GM12878 (cell line): ENCODE measurements at regions not wholly inside any gene's neighbourhood (a gene's known extent, or its start where the extent isn't known, plus 50 kb on each side); places are given as distances from the start of the nearest gene placed in this dataset.

ENCODE experiments used
- ATF7 ChIP-seq: fragments of 450-650 bp; IDR thresholded peaks from 2 replicates; pipeline ENCODE4 v1.6.1; 2016; ENCODE audit warnings: low read depth, mild to moderate bottlenecking
- NFYA ChIP-seq: IDR thresholded peaks from 2 replicates; pipeline ENCODE4 v1.6.1; 2011; ENCODE audit warnings: low read depth, mild to moderate bottlenecking, low read length, improper control_type of control experiment, borderline replicate concordance
- NR2C2 ChIP-seq: IDR thresholded peaks from 2 replicates; pipeline ENCODE4 v1.6.1; 2011; ENCODE audit warnings: borderline replicate concordance, low read depth; ENCODE audit not compliant: control insufficient read depth, insufficient read length
- POLR2A ChIP-seq: IDR thresholded peaks from 2 replicates; pipeline ENCODE4 v1.6.1; 2011; ENCODE audit warnings: low read depth, mild to moderate bottlenecking, low read length
- POLR2AphosphoS5 ChIP-seq: IDR thresholded peaks from 2 replicates; pipeline ENCODE4 v1.6.1; 2011; ENCODE audit warnings: mild to moderate bottlenecking, low read length, inconsistent platforms
- TF ChIP-seq, protein P1 (sequence below), 3 experiments: IDR thresholded peaks in 2 of 3; conservative IDR thresholded peaks in 1 of 3; 2 replicates each; pipeline ENCODE4 v1.5.1; 2011; ENCODE audit warnings: low read depth in 3 of 3, low read length in 3 of 3, mild to moderate bottlenecking in 3 of 3, control low read depth in 2 of 3, moderate library complexity in 2 of 3, inconsistent platforms in 1 of 3, mixed read lengths in 1 of 3; ENCODE audit not compliant: control insufficient read depth in 2 of 3, insufficient read depth in 1 of 3; ENCODE audit errors: extremely low read depth in 1 of 3
- TF ChIP-seq, protein P2 (sequence below): fragments of 450-650 bp; IDR thresholded peaks from 2 replicates; pipeline ENCODE4 v1.6.1; 2017; ENCODE audit warnings: mild to moderate bottlenecking
- TF ChIP-seq, protein P3 (sequence below): IDR thresholded peaks from 2 replicates; pipeline ENCODE4 v1.6.1; 2012; ENCODE audit warnings: mild to moderate bottlenecking, low read depth, low read length

DNA sequence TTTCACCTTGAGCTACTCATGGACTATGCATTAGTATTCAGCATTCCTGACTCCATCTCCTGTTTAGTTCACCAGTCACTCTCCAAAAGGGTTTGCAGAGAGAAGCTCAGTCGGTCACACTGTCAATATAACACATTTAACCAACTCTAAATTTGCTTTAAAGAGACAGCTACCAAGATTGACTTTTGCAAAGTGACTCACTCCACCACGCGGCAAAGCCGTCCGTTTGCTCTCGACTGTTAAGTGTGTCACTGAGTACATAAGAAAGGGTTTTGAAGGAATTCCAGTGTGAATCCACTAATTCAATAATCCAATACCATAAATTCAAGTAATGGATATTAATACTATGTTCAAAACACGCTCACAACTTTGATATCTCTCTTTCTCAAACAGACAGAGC is 1006.7 kb upstream of the NR2F2 start:
- TF ChIP-seq NFYA = no peak
- TF ChIP-seq, protein P1, sequence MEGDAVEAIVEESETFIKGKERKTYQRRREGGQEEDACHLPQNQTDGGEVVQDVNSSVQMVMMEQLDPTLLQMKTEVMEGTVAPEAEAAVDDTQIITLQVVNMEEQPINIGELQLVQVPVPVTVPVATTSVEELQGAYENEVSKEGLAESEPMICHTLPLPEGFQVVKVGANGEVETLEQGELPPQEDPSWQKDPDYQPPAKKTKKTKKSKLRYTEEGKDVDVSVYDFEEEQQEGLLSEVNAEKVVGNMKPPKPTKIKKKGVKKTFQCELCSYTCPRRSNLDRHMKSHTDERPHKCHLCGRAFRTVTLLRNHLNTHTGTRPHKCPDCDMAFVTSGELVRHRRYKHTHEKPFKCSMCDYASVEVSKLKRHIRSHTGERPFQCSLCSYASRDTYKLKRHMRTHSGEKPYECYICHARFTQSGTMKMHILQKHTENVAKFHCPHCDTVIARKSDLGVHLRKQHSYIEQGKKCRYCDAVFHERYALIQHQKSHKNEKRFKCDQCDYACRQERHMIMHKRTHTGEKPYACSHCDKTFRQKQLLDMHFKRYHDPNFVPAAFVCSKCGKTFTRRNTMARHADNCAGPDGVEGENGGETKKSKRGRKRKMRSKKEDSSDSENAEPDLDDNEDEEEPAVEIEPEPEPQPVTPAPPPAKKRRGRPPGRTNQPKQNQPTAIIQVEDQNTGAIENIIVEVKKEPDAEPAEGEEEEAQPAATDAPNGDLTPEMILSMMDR (IDR thresholded peaks at IDR 0.05 in 2 of 3, conservative IDR thresholded peaks at IDR 0.05 in 1 of 3; ENCODE audit: control insufficient read depth in 2 of 3, extremely low read depth in 1 of 3, insufficient read depth in 1 of 3, low read depth in 3 of 3, low read length in 3 of 3) = no peak
- no peak for TF ChIP-seq NR2C2
- TF ChIP-seq, protein P2, sequence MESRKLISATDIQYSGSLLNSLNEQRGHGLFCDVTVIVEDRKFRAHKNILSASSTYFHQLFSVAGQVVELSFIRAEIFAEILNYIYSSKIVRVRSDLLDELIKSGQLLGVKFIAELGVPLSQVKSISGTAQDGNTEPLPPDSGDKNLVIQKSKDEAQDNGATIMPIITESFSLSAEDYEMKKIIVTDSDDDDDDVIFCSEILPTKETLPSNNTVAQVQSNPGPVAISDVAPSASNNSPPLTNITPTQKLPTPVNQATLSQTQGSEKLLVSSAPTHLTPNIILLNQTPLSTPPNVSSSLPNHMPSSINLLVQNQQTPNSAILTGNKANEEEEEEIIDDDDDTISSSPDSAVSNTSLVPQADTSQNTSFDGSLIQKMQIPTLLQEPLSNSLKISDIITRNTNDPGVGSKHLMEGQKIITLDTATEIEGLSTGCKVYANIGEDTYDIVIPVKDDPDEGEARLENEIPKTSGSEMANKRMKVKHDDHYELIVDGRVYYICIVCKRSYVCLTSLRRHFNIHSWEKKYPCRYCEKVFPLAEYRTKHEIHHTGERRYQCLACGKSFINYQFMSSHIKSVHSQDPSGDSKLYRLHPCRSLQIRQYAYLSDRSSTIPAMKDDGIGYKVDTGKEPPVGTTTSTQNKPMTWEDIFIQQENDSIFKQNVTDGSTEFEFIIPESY = no peak
- TF ChIP-seq POLR2A = no peak
- TF ChIP-seq POLR2AphosphoS5 = no peak
- TF ChIP-seq, protein P3, sequence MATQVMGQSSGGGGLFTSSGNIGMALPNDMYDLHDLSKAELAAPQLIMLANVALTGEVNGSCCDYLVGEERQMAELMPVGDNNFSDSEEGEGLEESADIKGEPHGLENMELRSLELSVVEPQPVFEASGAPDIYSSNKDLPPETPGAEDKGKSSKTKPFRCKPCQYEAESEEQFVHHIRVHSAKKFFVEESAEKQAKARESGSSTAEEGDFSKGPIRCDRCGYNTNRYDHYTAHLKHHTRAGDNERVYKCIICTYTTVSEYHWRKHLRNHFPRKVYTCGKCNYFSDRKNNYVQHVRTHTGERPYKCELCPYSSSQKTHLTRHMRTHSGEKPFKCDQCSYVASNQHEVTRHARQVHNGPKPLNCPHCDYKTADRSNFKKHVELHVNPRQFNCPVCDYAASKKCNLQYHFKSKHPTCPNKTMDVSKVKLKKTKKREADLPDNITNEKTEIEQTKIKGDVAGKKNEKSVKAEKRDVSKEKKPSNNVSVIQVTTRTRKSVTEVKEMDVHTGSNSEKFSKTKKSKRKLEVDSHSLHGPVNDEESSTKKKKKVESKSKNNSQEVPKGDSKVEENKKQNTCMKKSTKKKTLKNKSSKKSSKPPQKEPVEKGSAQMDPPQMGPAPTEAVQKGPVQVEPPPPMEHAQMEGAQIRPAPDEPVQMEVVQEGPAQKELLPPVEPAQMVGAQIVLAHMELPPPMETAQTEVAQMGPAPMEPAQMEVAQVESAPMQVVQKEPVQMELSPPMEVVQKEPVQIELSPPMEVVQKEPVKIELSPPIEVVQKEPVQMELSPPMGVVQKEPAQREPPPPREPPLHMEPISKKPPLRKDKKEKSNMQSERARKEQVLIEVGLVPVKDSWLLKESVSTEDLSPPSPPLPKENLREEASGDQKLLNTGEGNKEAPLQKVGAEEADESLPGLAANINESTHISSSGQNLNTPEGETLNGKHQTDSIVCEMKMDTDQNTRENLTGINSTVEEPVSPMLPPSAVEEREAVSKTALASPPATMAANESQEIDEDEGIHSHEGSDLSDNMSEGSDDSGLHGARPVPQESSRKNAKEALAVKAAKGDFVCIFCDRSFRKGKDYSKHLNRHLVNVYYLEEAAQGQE = no peak
- no peak for TF ChIP-seq ATF7
